GM20431 (cell line): ENCODE measurements at regions not wholly inside any gene's neighbourhood (a gene's known extent, or its start where the extent isn't known, plus 50 kb on each side); places are given as distances from the start of the nearest gene placed in this dataset.

Source experiments
- in situ Hi-C: fragments of 300-500 bp; cut with MseI, MboI; formaldehyde crosslinking; loops from one replicate; pipeline ENCODE4 v1.15.0; 2020; ENCODE audit warnings: low sequenced_read_pairs; ENCODE audit not compliant: unreplicated experiment

- in situ Hi-C loops, result no loop called here
These were observed 157.6 kb upstream of the VEPH1 start for GRCh38 chr3:157660847-157661246.

GRCh38 chr3:157652366-157652765 lies 149.2 kb upstream of the VEPH1 start:
- in situ Hi-C loops, result no loop called here

GRCh38 chr3:157650699-157651098 lies 147.5 kb upstream of the VEPH1 start:
- in situ Hi-C loops, result no loop called here

GRCh38 chr3:157650172-157650571 lies 147.0 kb upstream of the VEPH1 start:
- in situ Hi-C loops, result no loop called here

GRCh38 chr3:157649511-157649910 lies 146.3 kb upstream of the VEPH1 start:
- in situ Hi-C loops, result no loop called here

- in situ Hi-C loops, result no loop called here
These were observed 144.6 kb upstream of the VEPH1 start for GRCh38 chr3:157647820-157648219.

GRCh38 chr3:157639756-157640426 lies 136.7 kb upstream of the VEPH1 start:
- in situ Hi-C loops, result no loop called here

- in situ Hi-C loops, result no loop called here
These were observed 134.7 kb upstream of the VEPH1 start for GRCh38 chr3:157637866-157638265.

- in situ Hi-C loops, result no loop called here
These were observed 130.0 kb upstream of the VEPH1 start for GRCh38 chr3:157633241-157633640.

GRCh38 chr3:157632075-157632474 lies 128.9 kb upstream of the VEPH1 start:
- in situ Hi-C loops, result no loop called here

- in situ Hi-C loops, result no loop called here
These were observed 128.3 kb upstream of the VEPH1 start for GRCh38 chr3:157631478-157631877.

- in situ Hi-C loops, result no loop called here
These were observed 123.6 kb upstream of the VEPH1 start for GRCh38 chr3:157626817-157627216.

- in situ Hi-C loops, result no loop called here
These were observed 121.6 kb upstream of the VEPH1 start for GRCh38 chr3:157624801-157625200.

GRCh38 chr3:157618886-157619285 lies 115.7 kb upstream of the VEPH1 start:
- in situ Hi-C loops, result no loop called here

GRCh38 chr3:157618075-157618760 lies 115.0 kb upstream of the VEPH1 start:
- in situ Hi-C loops, result no loop called here

- in situ Hi-C loops, result no loop called here
These were observed 111.7 kb upstream of the VEPH1 start for GRCh38 chr3:157614896-157615295.

GRCh38 chr3:157611536-157612076 lies 108.4 kb upstream of the VEPH1 start:
- in situ Hi-C loops, result no loop called here

GRCh38 chr3:157610876-157611535 lies 107.8 kb upstream of the VEPH1 start:
- in situ Hi-C loops, result no loop called here

- in situ Hi-C loops, result no loop called here
These were observed 104.7 kb upstream of the VEPH1 start for GRCh38 chr3:157607826-157608405.

- in situ Hi-C loops, result no loop called here
These were observed 103.6 kb upstream of the VEPH1 start for GRCh38 chr3:157606852-157607197.
